Ishikawa (cell line): ENCODE measurements at regions not wholly inside any gene's neighbourhood (a gene's known extent, or its start where the extent isn't known, plus 50 kb on each side); places are given as distances from the start of the nearest gene placed in this dataset.

Source experiments
- CREB1 ChIP-seq: IDR thresholded peaks from 2 replicates; pipeline ENCODE4 v1.6.1; 2012; ENCODE audit warnings: low read depth
- MAX ChIP-seq: IDR thresholded peaks from 2 replicates; pipeline ENCODE4 v1.6.1; 2012

- TF ChIP-seq CREB1, result no peak
- TF ChIP-seq MAX, result no peak
These were observed 260.7 kb upstream of the KCNN2 start for GRCh38 chr5:114101153-114101552.
